HUES6 (cell line): ENCODE measurements at regions not wholly inside any gene's neighbourhood (a gene's known extent, or its start where the extent isn't known, plus 50 kb on each side); places are given as distances from the start of the nearest gene placed in this dataset.
"Not testable (repeated sequence)": the region's sequence is repeated elsewhere in the genome, so short reads cannot be mapped to it uniquely, and the experiment has no call there.

Experiments used
- H3K27ac ChIP-seq: 2 replicates; pipeline ENCODE4 v1.7.0; 2013; ENCODE audit warnings: low read depth, mild to moderate bottlenecking, low read length, inconsistent platforms
- H3K27me3 ChIP-seq: 2 replicates; pipeline ENCODE4 v1.6.1; 2013; ENCODE audit warnings: low read length; ENCODE audit not compliant: control insufficient read depth, insufficient read depth
- H3K36me3 ChIP-seq: 2 replicates; pipeline ENCODE4 v1.6.1; 2013; ENCODE audit warnings: low read length; ENCODE audit not compliant: control insufficient read depth, insufficient read depth
- H3K4me1 ChIP-seq: 2 replicates; pipeline ENCODE4 v1.6.1; 2013; ENCODE audit warnings: low read length; ENCODE audit not compliant: control insufficient read depth, insufficient read depth
- H3K4me3 ChIP-seq: 2 replicates; pipeline ENCODE4 v1.5.1; 2013; ENCODE audit warnings: low read depth, low read length
- H3K9ac ChIP-seq: one replicate; pipeline ENCODE4 v1.6.1; 2013; ENCODE audit warnings: mild to moderate bottlenecking, low read length
- H3K9me3 ChIP-seq: 2 replicates; pipeline ENCODE4 v1.6.1; 2013; ENCODE audit warnings: low read depth, low read length; ENCODE audit not compliant: control insufficient read depth, insufficient read depth

DNA sequence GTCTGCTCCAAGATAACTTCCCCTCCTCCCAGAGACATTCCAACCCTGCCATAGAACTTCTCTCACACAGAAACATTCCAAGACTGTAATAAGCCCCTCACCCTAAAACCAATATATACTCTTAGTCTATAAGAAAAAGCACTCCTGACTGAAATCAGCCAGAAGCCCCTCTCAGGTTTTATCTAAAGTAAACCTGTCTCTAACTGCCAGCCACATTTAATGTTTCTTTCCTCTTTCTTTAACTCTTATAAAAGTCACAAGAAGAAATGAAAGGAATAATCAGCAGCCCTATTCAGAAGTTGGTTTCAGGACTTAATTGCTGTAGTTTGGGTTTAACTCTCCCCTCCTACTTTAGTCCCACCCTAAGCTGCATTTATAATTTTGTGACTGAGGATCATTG, 165.0 kb upstream of the ZCCHC13 start:
- H3K27me3 ChIP-seq, result no peaks in the 10 kb centered on the region; the same call in 1 of the 2 replicates
- H3K27ac ChIP-seq, result no peak overlapping the region
- H3K36me3 ChIP-seq, result peaks cover 13% of the 10 kb centered on the region; the same call in 1 of the 2 replicates
- no peak overlapping the region for H3K9ac ChIP-seq
- no peak overlapping the region for H3K4me3 ChIP-seq
- no peaks in the 10 kb centered on the region for H3K4me1 ChIP-seq
- peaks cover 61% of the 10 kb centered on the region for H3K9me3 ChIP-seq

- H3K9me3 ChIP-seq, result peaks cover 39% of the 10 kb centered on the region
- H3K4me1 ChIP-seq, result peaks cover 11% of the 10 kb centered on the region; the same call in 1 of the 2 replicates
- no peak overlapping the region for H3K4me3 ChIP-seq
- no peak overlapping the region for H3K27ac ChIP-seq
- H3K36me3 ChIP-seq, result peaks cover 8% of the 10 kb centered on the region; the same call in 1 of the 2 replicates
- H3K27me3 ChIP-seq, result no peaks in the 10 kb centered on the region; the same call in 1 of the 2 replicates
- no peak overlapping the region for H3K9ac ChIP-seq
Observed at GRCh38 chrX:74133156-74133796, 170.7 kb upstream of the ZCCHC13 start.

GRCh38 chrX:74132280-74132679, 171.7 kb upstream of the ZCCHC13 start:
- peaks cover 9% of the 10 kb centered on the region for H3K36me3 ChIP-seq
- H3K4me3 ChIP-seq, result no peak overlapping the region
- H3K27ac ChIP-seq, result no peak overlapping the region
- peaks cover 11% of the 10 kb centered on the region; the same call in 1 of the 2 replicates for H3K4me1 ChIP-seq
- no peaks in the 10 kb centered on the region; the same call in 1 of the 2 replicates for H3K27me3 ChIP-seq
- H3K9me3 ChIP-seq, result peaks cover 32% of the 10 kb centered on the region
- no peak overlapping the region for H3K9ac ChIP-seq

DNA sequence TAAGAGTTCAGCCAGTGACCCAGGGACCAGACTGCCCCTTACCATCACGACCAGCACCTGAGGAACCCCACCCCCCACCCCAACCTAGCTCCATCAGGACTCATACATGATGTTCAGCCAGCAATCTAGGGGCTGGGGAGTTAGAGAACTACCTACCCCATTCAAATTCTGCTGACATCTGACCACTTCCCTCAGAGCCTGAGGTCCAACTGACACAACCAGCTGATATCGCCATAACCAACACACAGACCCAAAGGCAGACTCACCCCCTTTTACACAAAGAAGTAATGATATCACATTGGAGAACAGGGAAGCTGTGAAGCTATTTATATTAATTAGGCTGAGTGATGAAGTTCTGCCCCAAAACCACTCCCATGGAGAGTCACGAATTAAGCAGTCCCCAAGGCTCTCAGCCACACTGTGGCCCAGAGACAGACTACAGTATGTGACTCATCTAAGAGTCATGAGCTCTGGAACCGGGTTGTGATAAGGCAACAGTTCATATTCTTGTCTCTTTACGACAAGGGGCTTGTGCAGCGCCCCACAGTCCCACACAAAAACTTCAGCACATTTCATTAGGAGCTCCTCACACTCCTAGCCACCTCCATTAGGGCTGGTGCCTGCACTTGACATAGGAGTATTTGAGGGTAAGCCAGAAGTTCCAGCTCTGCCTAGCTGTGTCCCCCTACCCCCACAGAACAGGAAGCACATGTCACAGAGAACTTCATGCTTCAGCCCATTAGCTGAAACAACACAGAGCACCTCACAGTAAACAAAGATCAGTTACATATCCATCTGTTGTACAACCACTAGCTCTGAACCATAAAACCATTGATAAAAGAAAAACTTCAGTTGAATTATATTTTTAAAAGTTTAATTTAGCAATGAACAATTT, 184.7 kb upstream of the ZCCHC13 start:
- H3K36me3 ChIP-seq, result peaks cover 16% of the 10 kb centered on the region
- H3K4me1 ChIP-seq, result peaks cover 11% of the 10 kb centered on the region; the same call in 1 of the 2 replicates
- H3K27ac ChIP-seq, result no peak overlapping the region; the same call in 1 of the 2 replicates
- no peak overlapping the region for H3K4me3 ChIP-seq
- no peaks in the 10 kb centered on the region for H3K27me3 ChIP-seq
- H3K9ac ChIP-seq, result no peak overlapping the region
- peaks cover 7% of the 10 kb centered on the region; the same call in 1 of the 2 replicates for H3K9me3 ChIP-seq

DNA sequence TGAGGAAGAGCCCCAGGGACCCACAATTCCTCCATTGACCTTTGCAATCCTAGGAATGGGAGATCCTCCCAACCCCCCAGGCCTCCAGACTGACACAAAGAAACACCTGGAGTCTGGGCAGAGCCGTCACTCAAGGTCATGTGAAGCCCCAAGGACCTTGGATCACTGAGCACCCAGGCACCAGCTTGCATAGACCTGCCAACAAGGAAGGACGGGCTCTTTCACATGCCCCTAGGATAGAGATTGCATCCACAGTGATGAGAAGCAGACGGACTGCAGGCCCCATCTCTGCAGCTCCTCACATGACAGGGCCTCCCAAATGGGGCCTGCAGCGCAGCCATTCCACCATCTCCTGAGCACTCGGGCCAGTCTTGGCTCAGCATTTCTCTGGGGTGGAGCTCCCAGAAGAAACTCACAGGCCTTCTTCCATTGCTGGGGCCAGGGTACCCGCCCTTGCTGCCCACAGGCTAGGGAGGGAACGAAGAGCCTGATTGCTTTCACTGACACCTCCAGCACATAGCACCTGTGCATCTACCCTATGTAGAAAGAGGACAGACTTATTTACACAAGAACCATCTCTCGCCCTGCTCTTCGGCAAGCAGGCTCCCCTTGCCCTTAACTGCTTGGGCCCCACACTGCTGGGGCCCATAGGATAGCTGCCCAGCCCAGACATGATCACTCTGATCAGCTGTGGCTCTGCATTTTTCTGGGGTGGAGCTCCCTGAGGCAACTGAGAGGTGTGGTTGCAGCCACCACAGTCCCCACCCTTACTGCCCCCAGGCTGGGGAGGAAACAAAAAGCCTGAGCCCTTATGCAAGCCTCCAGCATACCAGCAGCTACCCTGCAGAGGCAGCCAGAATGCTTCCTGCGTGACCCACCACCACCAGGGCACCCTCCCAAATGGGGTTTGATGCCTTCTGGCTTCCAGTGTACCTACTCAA, 185.7 kb upstream of the ZCCHC13 start:
- Histone ChIP-seq H3K4me3 (no peak overlapping the region), H3K36me3 (peaks cover 16% of the 10 kb centered on the region), H3K27me3 (no peaks in the 10 kb centered on the region), H3K4me1 (peaks cover 11% of the 10 kb centered on the region; the same call in 1 of the 2 replicates), H3K9ac (no peak overlapping the region), H3K9me3 (peaks cover 7% of the 10 kb centered on the region; the same call in 1 of the 2 replicates), H3K27ac (no peak overlapping the region; the same call in 1 of the 2 replicates)

- Histone ChIP-seq H3K9me3 (0 out of 2 replicates have a peak, but pooled peaks cover 7% of the 10 kb centered on the region), H3K4me1 (no peaks in the 10 kb centered on the region), H3K27ac (no peak overlapping the region), H3K36me3 (no peaks in the 10 kb centered on the region), H3K4me3 (no peak overlapping the region), H3K9ac (no peak overlapping the region), H3K27me3 (peaks cover 2% of the 10 kb centered on the region; the same call in 1 of the 2 replicates)
Observed at GRCh38 chrX:74111245-74111644, 192.7 kb upstream of the ZCCHC13 start.

GRCh38 chrX:74107666-74108065, 196.3 kb upstream of the ZCCHC13 start:
- no peak overlapping the region for H3K27ac ChIP-seq
- H3K27me3 ChIP-seq, result peaks cover 2% of the 10 kb centered on the region; the same call in 1 of the 2 replicates
- peaks cover 13% of the 10 kb centered on the region; the same call in 1 of the 2 replicates for H3K36me3 ChIP-seq

GRCh38 chrX:74104356-74105015, 199.5 kb upstream of the ZCCHC13 start:
- Histone ChIP-seq H3K27ac (no peak overlapping the region), H3K9me3 (peaks cover 50% of the 10 kb centered on the region), H3K27me3 (peaks cover 2% of the 10 kb centered on the region; the same call in 1 of the 2 replicates)

More at GRCh38 chrX:74107666-74108065, 196.3 kb upstream of the ZCCHC13 start:
- Histone ChIP-seq H3K4me3 (no peak overlapping the region), H3K9me3 (peaks cover 38% of the 10 kb centered on the region), H3K9ac (no peak overlapping the region), H3K4me1 (no peaks in the 10 kb centered on the region)

DNA sequence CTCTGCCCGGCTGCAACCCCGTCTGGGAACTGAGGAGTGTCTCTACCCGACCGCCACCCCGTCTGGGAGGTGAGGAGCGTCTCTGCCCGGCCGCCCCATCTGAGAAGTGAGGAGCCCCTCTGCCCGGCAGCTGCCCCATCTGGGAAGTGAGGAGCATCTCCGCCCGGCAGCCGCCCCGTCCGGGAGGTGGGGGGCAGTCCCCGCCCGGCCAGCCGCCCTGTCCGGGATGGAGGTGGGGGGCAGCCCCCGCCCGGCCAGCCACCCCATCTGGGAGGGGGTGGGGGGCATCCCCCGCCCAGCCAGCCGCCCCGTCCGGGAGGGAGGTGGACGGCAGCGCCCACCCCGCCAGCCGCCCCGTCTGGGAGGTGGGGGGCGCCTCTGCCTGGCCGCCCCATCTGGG, 205.6 kb upstream of the ZCCHC13 start:
- not testable (repeated sequence) for H3K4me3 ChIP-seq, H3K27ac ChIP-seq, H3K9ac ChIP-seq, H3K4me1 ChIP-seq, H3K36me3 ChIP-seq, H3K27me3 ChIP-seq
- H3K9me3 ChIP-seq, result peaks cover 31% of the 10 kb centered on the region

More at GRCh38 chrX:74104356-74105015, 199.5 kb upstream of the ZCCHC13 start:
- Histone ChIP-seq H3K4me1 (no peaks in the 10 kb centered on the region), H3K36me3 (peaks cover 13% of the 10 kb centered on the region; the same call in 1 of the 2 replicates), H3K9ac (no peak overlapping the region), H3K4me3 (no peak overlapping the region)

DNA sequence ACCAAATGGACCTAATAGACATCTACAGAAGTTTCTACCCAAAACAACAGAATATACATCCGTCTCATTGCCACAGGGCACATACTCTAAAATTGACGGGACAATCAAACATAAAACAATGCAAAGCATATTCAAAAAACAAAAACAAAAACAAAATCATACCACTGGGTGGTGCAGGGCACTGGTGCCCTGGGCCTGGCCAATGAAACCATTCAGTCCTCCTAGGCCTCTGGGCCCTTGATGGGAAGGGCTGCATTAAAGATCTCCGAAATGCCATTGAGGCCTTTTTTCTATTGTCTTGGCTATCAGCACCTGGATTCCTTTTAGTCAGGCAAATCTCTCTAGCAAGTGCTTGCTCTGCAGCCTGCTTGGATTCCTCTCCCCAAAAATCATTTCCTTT, 213.9 kb upstream of the ZCCHC13 start:
- Histone ChIP-seq H3K9ac (no peak overlapping the region), H3K4me1 (no peaks in the 10 kb centered on the region), H3K4me3 (no peak overlapping the region), H3K9me3 (peaks cover 65% of the 10 kb centered on the region), H3K36me3 (no peaks in the 10 kb centered on the region; the same call in 1 of the 2 replicates), H3K27me3 (no peaks in the 10 kb centered on the region; the same call in 1 of the 2 replicates), H3K27ac (no peak overlapping the region)
